ENCODE measurements at regions not wholly inside any gene's neighbourhood (a gene's known extent, or its start where the extent isn't known, plus 50 kb on each side); places are given as distances from the start of the nearest gene placed in this dataset.

- TF ChIP-seq CTCF (IDR thresholded peaks at IDR 0.05) (no peak), CBFB (CRISPR knock-in tag; IDR thresholded peaks at IDR 0.05; ENCODE audit: low read depth) (no peak), SP1 (CRISPR knock-in tag; conservative IDR thresholded peaks at IDR 0.05) (no peak)
Observed at GRCh38 chr13:40087091-40088002, 431.9 kb downstream of the COG6 start.
